Superior temporal gyrus (tissue), 1 donor: ENCODE measurements at regions not wholly inside any gene's neighbourhood (a gene's known extent, or its start where the extent isn't known, plus 50 kb on each side); places are given as distances from the start of the nearest gene placed in this dataset.
"Not testable (repeated sequence)": the region's sequence is repeated elsewhere in the genome, so short reads cannot be mapped to it uniquely, and the experiment has no call there.

Source experiments
- DNase-seq: peaks from one replicate; pipeline ENCODE4 v3.0.0-alpha.2; 2016; ENCODE audit errors: extremely low spot score

DNA sequence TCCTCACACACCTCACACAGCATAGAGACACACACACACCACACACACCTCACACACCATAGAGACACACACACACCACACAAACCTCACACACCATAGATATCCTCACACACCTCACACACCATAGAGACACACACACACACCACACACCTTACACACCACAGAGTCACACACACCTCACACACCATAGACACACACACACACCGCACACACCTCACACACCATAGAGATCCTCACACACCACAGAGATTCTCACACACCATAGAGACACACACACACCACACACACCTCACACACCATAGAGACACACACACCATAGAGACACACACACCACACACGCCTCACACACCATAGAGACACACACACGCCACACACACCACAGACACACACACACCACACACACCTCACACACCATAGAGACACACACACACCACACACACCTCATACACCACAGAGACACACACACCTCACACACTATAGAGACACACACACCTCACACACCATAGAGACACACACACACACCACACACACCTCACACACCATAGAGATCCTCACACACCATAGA is 270.6 kb downstream of the CYRIA start:
- DNase-seq = no peak

DNA sequence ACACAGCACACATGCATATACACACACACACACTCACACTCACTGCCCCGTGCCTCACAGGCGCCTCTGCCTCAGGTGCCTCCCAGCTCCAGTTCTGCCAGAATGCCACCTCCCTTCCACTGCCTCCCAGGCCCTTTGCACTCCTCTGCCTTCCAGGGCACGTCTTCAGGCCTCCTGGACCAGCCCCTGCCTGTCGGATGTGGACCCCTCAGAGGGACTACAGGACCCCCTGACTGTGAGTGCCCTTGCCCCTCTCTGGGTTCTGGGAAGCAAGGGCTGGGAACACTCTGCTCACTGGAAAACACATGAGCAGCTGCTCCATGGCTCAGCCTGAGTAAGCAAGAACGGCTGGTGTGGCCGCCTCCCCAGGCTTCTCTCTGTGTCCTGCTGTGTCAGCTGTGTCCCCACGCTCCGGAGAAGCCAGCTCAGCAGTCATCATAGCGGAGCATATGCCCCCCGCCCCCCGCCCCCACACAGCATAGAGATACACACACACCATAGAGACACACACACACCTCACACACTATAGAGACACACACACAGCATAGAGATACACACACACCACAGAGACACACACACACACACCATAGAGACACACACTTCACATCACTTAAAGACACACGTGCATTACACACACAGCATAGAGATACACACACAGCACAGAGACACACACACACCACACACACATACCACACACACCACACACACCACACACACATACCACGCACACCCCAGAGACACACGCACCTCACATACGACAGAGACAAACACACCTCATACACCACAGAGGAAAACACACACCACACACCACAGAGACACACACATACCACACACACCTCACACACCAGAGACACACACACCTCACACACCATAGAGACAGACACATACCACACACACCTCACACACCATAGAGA is 271.3 kb downstream of the CYRIA start:
- DNase-seq = no peak

DNA sequence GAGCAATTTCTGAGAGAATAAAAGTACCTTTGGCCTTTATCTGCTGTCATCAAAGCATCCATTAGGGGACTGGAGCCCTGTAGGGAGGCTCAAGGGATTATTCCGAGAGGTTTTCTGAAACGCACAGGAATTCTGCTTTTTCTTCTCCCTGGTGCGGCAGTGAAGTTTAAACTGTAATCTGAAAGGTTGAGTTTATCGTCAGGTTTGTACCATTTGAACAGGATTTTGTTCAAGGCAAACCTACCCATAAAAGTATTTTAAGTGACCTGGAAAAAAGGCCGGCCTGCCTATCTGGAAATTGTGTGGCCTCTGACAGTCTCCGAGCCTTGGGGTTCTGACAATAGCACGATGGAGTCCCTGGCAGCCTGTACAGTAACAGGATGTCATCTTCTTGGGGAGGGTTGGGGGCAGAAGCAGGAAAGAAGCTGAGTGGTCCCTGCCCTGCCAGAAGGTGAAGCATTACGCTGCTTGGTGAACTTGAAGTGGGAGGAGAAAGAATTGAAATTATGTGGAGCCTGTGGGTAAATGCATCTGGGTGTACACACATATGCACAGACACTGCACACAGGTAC is 272.0 kb downstream of the CYRIA start:
- DNase-seq = no peak

DNA sequence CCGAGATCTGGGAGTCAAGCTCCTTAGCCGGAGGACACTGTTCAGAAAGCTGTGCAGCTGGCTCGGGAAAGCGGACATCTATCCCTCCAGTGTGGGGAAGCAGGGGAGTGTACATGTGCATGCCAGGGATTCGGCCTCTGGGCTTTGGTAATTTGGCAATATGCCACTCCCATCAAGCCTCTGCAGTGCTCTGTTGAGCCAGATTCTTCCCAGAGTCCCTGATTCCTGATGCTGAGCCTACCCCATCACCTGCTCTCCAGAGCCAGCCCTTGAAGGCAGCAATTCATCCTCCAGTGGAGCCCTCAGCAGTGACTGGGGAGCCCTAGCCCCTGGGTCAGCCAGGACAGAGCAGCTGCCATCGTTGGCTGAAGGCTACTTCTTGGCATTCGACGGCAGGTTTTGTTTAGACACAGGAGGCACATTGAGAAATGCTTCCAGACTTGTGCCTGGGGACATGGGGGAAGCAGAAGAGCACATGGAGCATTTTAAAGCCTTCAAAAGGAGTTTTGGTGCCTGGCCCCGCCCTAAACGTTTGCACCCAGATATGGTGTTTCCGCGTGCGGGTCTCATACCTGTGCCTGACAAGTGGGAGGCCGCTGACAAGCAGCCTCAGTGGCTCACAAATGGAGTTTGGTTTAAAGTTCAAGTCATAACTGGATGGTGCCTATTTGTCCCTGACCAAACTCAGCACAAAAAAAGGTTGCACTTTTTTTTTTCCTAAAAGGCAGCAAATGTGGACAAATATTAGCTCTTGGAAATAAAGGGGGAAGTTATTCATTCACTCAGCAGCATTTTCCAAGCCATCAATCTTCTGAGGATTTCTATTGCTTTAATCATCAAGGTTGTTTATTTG is 272.8 kb downstream of the CYRIA start:
- no peak for DNase-seq

DNA sequence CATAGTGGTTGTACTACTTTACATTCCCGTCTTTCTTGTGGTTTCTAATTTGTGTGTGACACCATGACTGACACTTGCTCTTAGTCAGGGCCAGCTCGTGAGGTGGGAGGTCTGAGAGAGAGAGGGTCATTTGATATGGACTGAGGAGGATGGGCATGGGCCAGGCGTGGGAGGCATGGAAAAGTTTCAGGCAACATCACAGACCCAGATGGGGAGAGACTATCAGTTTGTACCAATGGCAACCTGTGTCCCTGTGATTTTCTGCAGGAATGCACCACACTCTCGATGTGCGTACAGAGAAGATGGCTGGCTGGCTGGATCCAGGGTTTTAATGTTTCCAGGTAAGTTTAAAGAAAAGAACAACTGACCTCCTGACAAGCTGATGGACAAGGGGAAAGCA is 273.6 kb downstream of the CYRIA start:
- no peak for DNase-seq

DNA sequence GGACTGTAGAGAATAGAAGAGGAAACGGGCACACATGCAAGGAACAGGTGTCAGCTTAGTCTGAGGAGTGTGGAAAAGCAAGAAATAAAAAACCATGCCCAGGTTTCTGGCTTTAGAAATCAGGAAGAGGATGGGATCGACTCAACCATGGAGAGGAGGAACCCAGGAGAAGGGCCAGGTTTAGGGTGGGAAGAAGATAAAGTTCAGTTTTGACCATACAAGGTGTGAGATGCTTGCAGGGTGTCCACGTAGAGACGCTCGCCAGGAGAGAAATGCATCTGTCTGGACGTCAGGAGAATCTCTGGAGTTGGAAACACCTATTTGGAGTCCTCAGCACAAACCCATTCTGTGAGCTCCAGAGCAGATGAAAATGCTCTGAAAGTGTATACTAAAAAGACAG is 275.1 kb downstream of the CYRIA start:
- DNase-seq = no peak

DNA sequence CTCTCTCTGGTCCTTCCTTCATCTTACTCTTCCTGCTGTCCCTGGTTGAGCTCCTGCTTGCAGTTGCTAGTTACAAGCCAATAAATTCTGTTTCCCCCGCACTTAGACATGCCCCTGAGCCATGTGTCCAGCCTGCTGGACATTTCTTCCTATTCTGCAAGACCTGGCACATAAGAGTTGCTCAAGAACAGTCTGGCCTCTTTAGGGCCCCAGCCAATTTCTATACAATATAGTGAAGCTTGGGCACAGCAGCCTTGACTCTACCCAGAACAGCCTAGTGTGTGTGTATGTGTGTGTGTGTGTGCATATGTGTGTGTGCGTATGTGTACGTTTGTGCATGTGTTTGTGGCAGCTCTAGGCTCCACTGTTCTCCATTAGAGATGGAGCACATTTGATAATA is 276.0 kb downstream of the CYRIA start:
- DNase-seq = no peak

DNA sequence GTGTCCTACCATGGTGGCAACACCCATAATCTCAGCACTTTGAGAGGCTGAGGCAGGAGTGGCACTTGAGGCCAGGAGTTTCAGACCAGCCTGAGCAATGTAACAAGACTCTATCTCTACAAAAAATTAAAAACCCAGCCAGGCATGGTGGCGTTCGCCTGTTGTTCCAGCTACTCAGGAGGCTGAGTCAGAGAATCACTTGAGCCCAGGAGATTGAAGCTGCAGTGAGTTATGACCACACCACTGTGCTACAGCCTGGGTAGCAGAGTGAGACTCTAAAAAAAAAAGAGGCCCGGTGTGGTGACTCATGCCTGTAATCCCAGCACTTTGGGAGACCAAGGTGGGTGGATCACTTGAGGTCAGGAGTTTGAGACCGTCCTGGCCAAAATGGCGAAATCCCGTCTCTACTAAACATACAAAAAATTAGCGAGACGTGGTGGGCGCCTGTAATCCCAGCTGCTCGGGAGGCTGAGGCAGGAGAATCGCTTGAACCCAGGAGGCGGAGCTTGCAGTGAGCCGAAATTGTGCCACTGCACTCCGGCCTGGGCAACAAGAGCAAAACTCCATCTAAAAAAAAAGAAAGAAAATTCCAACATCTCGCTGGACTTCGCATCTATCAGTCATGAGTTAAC is 277.3 kb downstream of the CYRIA start:
- not testable (repeated sequence) for DNase-seq

DNA sequence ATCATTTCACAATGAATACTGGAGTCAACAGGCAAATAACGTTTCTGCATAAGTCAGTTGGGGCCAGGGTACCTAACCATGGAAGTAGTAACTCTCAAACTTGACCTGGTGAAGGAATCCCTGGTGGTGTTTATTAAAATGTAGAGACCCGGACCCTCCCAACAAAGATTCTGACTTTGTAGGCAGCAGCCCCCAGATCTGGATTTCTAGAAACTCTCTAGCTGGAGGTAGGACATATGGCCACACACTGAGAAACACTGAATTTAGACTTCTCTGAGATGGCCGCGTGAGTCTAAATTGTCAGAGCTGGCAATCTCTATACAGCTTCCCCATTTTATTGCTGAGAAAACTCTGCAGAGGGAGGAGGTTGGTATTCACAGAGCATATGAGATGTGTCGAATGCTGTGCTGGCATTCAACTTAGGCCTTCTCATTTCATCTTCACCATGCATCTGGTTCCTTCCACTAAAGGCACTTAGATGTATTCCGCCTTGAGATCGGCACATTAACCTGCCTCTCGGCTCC is 278.1 kb downstream of the CYRIA start:
- DNase-seq = no peak

DNA sequence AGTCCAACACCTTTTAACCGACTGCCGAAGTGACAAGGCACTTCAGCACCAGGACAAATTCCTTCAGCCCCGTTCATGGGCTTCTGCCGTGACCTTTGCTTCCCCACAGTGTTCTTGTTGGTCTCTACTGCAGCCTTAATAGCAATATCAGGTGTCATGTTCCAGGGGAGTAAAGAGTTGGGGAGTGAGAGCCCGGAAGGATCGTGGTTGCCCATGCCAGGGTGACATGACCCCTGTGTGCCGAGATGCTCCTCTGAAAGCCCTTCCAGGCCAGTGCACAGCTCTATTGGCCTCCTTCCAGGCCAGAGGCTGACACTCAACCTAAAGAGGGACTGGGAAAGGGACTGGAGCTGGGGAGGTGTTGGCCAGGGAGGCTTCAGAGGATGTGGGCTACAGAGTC is 279.2 kb downstream of the CYRIA start:
- no peak for DNase-seq

DNA sequence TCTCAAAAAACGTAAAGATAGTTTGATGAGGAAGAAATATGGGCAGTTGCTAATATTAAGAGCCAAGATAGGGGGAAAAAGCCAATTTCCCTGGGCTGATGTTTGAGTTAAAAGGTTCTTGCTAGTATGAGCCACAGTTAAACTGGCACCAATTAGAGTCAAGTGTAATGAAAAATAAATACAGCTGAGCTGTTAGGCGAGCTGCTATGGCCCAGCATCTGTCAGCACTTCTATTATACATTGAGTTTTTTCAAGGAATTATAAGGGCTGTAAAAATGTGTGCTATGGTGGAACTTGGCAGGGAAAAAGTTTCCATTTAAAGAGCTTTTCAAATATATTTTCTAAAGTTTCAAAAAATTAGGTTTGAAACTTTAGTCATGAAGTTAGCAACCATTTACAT is 279.6 kb downstream of the CYRIA start:
- DNase-seq = no peak

DNA sequence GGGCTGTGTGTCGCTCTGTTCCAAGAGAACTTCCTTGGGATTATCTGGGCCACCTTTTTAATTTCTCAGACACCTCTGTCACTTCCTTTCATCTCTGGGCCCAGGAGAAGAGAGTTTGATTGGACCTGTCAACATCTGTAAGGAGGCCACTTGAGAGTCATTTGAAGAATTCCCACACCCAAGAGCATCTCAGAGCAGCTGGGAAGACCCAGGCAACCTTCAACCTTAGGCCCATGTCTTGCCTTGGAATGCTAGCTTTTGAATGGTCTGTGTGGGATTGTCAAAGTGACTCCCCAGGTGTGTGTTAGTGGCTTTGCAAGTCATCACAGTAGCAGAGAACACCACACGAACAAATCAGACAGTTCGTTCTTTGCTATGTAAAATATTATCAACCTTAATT is 280.3 kb downstream of the CYRIA start:
- DNase-seq = no peak

DNA sequence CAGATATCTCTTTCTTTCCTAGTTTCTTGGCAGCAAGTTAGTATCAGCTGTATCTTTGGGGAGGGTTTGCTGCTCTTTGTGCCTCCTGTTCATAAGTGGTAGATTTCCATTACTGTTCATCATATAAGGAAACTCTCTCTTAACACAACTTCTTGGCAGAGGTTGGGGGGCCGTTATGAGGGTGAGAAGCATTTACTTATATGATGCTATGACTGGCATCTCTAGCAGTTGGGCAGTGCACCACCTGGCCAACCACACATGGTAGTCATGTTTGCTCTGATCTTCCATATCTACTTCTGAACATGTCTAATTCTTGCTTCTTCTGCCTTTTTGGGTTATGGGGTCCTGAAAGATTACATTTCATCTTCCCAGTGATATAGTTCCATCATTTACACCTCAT is 282.2 kb downstream of the CYRIA start:
- DNase-seq = no peak

DNA sequence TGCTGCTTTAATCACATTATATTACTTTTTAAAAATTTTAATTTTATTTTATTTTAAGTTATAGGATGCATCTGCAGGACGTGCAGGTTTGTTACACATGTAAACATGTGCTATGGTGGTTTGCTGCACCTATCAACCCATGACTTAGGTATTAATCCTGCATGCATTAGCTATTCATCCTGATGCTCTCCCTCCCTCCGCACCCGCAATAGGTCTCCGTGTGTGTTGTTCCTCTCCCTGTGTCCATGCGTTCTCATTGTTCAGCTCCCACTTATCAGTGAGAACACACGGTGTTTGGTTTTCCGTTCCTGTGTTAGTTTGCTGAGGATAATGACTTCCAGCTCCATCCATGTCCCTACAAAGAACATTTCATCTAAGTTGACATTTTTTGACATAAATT is 283.2 kb downstream of the CYRIA start:
- DNase-seq = no peak

DNA sequence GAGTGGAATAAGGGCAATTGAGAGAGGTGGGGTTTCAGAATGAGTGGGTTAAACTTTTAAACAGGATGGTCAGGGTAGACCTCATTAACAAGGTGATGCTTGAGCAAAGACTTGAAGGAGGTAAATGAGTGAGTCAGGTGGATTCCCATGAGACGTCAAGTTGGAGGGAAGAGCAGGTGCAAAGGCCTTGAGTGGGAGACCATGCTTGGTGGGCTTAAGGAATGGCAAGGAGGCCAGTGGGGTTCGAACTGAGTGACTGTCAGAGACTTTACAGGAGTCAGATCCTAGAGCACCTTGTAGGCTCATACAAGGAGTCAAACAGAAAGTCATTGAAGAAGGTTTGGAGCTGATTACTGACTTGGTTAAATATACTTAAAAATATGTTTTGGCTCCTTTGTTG is 284.1 kb downstream of the CYRIA start:
- no peak for DNase-seq

DNA sequence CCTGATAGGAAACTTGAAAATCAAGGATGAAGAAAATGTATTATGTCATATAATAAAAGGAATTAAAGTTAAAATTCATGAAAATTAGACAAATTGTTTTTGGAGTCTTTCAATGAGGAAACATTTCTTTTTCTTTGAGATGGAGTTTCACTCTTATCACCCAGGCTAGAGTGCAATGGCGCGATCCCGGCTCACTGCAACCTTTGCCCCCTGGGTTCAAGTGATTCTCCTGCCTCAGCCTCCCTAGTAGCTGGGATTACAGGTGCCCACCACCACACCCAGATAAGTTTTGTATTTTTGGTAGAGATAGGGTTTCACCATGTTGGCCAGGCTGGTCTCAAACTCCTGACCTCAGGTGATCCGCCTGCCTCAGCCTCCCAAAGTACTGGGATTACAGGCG is 285.7 kb downstream of the CYRIA start:
- DNase-seq = not testable (repeated sequence)

DNA sequence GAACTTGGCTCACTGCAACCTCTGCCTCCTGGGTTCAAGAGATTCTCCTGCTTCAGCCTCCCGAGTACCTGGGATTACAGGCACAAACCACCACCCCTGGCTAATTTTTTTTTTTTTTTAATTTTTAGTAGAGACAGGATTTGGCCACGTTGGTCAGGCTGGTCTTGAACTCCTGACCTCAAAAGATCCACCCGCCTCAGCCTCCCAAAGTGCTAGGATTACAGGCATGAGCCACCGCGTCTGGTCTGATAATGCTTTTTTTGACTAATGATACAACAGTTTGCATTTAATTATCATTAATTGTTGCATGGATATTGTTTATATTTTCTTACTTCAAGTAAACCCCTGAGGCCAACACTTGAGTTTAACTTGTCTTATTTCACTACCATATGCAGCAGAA is 286.6 kb downstream of the CYRIA start:
- not testable (repeated sequence) for DNase-seq

DNA sequence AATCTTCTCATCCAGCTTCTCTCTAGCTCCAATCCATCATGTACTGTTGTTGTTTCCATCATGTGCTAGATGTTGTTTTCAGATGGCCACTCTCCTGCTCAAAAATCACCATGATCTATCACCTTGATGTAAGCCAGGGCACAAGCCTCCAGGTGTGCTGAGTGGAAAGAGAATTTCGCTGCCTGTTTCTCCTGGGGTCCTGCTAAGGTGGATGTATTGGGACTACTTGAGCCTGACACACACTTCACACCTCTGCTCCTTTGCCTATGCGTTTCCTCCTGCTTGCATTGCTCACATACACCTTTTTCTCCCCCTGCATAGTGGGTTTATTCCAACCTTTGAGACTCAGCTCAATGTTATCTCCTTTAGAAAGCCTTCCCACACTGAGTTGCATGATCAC is 287.6 kb downstream of the CYRIA start:
- no peak for DNase-seq

DNA sequence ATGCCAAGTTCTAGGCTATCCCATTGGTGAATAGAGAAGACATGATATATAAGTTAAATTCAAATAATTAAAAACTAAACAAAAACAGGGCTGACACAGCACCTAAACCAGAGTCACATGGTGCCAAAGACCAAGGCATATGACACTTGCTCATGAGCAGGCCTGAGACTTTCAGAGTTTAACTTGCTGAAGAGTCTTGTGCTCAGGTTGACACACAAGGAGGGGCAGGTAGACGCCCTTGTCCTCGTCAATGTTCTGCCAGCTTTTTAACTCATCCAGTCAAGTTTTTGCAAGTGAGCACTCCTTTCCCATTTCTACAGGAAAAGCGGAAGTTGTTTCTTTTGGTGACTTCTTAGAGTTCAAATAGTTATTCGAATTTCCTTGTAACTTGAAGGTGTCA is 289.7 kb downstream of the CYRIA start:
- no peak for DNase-seq

DNA sequence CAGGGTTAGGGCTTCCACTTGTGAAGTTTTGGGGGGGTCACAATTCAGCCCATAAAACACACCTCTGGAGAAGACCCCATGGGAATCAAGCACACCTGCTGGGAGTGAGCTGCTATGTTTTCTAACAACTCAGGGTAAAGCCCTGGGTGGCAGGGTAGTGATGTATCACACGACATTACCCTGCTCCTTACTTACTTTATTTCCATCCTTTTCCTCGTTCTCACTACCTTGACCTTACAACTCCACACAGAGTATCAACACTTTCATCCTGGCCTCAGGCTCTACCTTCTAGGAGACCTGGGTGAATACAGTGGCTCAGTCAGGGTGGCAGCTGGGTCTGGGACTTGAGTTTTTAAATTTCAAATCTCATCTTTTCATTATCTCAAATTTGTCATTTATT is 290.3 kb downstream of the CYRIA start:
- DNase-seq = no peak

DNA sequence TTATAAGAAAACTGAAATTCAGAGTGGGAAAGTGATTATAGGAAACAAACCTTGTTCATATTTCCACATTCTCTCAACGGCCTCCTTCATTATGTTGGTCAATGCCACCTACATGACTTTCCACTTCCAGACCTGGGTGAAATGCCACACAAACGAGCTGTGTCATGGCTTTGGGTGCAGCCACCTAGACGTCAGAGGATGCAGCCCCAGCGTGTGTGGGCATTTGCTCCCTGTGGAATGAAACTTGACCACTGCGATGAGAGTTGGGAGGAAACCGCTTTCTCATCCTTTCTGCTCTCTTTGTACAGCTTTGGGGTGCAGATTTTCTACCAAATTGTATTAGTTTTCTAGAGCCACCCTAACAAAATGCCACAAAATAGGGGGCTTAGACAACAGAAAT is 291.0 kb downstream of the CYRIA start:
- no peak for DNase-seq

DNA sequence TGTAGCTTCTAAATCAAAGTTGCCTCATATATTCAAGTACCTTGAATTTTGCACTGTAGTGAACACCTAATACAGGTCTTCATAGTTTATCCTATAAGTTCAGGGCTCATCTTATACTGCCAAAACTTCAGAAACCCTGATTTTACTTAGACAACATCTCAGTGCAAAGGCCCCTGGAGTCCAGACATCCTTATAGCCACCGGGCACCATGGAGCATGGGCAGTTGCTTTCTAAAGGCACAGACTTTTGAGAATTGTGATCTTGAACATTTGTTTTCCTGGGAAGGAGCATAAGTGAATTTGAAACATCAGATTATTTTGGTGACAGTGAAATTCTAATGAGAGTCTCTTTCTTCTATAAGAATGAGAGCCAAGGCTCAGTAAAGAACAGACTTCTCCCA is 292.3 kb downstream of the CYRIA start:
- no peak for DNase-seq
